HCT116 (cell line): ENCODE measurements at regions not wholly inside any gene's neighbourhood (a gene's known extent, or its start where the extent isn't known, plus 50 kb on each side); places are given as distances from the start of the nearest gene placed in this dataset.

Experiments used
- ATAC-seq: fragments of 200-7000 bp; cut with Tn5 transposase; 2 replicates; pipeline ENCODE4 v1.9.1; 2020; ENCODE audit warnings: mild to moderate bottlenecking, moderate library complexity
- BruUV-seq: library from RNA; stranded (reverse); fragments of 400-500 nt; replicated peaks from 2 replicates; lab custom pipeline; 2021; lab: Mats Ljungman, UMichigan
- CTCF ChIA-PET: fragments of 300-600 bp; sonication (Branson Sonifier 250); formaldehyde crosslinking; loops from one replicate; lab custom pipeline; 2021; ENCODE audit warnings: antibody characterized with exemption; lab: Charles Lee
- POLR2A ChIA-PET: fragments of 300-600, 350-600 bp; sonication (Branson Sonifier 250); formaldehyde crosslinking; loops from one replicate; lab custom pipeline; 2021; ENCODE audit warnings: antibody characterized with exemption; lab: Charles Lee
- RAD21 ChIA-PET, 2 experiments: fragments of 300-600 bp; sonication (Branson Sonifier 250); formaldehyde crosslinking; loops; one replicate each; lab custom pipeline; 2023; ENCODE audit warnings: low total read pairs in 2 of 2; ENCODE audit not compliant: uncharacterized antibody in 2 of 2, unreplicated experiment in 2 of 2, low non-redundant PET in 1 of 2; lab: Charles Lee
- DNase-seq: peaks from one replicate; pipeline ENCODE4 v3.0.0-alpha.2; 2010; ENCODE audit warnings: low read depth, low spot score
- H2AFZ ChIP-seq: fragments of 200-600 bp; shearing (Covaris generic), sonication (generic); 2 replicates; pipeline ENCODE4 v1.6.1; 2017; ENCODE audit warnings: low read depth, mixed run types, mixed read lengths, antibody characterized with exemption, low read length; ENCODE audit not compliant: poor library complexity, severe bottlenecking
- H3K27ac ChIP-seq: 2 replicates; pipeline ENCODE4 v1.5.1; 2012; ENCODE audit warnings: low read depth, low read length
- H3K27me3 ChIP-seq: fragments of 200-600 bp; sonication (generic); 2 replicates; pipeline ENCODE4 v1.6.1; 2016; ENCODE audit warnings: mixed run types, low read length, mixed read lengths; ENCODE audit not compliant: insufficient read depth
- H3K36me3 ChIP-seq, 2 experiments: fragments of 200-500 bp in 1 of 2; fragments of 200-600 bp in 1 of 2; sonication (Bioruptor generic) in 1 of 2; sonication (generic) in 1 of 2; 2 replicates each; pipeline versions ENCODE4 v1.5.1 to v1.6.1; 2014 to 2016; ENCODE audit warnings: low read length in 2 of 2, inconsistent platforms in 1 of 2, mixed read lengths in 1 of 2, mixed run types in 1 of 2; ENCODE audit not compliant: insufficient read depth in 2 of 2, control insufficient read depth in 1 of 2
- H3K4me1 ChIP-seq, 2 experiments: fragments of 200-600 bp in 1 of 2; sonication (generic) in 1 of 2; 2 replicates each; pipeline versions ENCODE4 v1.5.1 to v1.6.1; 2012 to 2017; ENCODE audit warnings: low read length in 2 of 2, inconsistent platforms in 1 of 2, mild to moderate bottlenecking in 1 of 2, mixed read lengths in 1 of 2, mixed run types in 1 of 2, moderate library complexity in 1 of 2; ENCODE audit not compliant: insufficient read depth in 2 of 2, control insufficient read depth in 1 of 2
- H3K4me2 ChIP-seq: fragments of 200-600 bp; sonication (generic); 2 replicates; pipeline ENCODE4 v1.6.1; 2017; ENCODE audit warnings: mixed run types, low read length, mixed read lengths
- H3K4me3 ChIP-seq, 2 experiments: fragments of 200-600 bp in 1 of 2; sonication (generic) in 1 of 2; replicated peaks in 1 of 2; 2 replicates each; pipeline ENCODE4 v1.5.1; 2011 to 2016; ENCODE audit warnings: low read length in 2 of 2, control low read depth in 1 of 2, low read depth in 1 of 2, mild to moderate bottlenecking in 1 of 2, mixed read lengths in 1 of 2, mixed run types in 1 of 2
- H3K79me2 ChIP-seq: fragments of 200-600 bp; sonication (generic); 2 replicates; pipeline ENCODE4 v1.6.1; 2017; ENCODE audit warnings: mild to moderate bottlenecking, mixed run types, low read length, moderate library complexity, mixed read lengths; ENCODE audit not compliant: insufficient read depth
- H3K9ac ChIP-seq: fragments of 200-600 bp; sonication (generic); 2 replicates; pipeline ENCODE4 v1.6.1; 2016; ENCODE audit warnings: low read length, mixed read lengths
- H3K9me2 ChIP-seq: fragments of 200-600 bp; sonication (generic), shearing (Covaris generic); 2 replicates; pipeline ENCODE4 v1.6.1; 2017; ENCODE audit warnings: mixed run types, mild to moderate bottlenecking, moderate library complexity; ENCODE audit not compliant: insufficient read depth
- H3K9me3 ChIP-seq, 2 experiments: fragments of 200-500 bp in 1 of 2; fragments of 200-600 bp in 1 of 2; sonication (Bioruptor generic) in 1 of 2; sonication (generic) in 1 of 2; 2 replicates each; pipeline ENCODE4 v1.6.1; 2014 to 2017; ENCODE audit warnings: low read length in 2 of 2, mixed read lengths in 2 of 2, inconsistent platforms in 1 of 2, low read depth in 1 of 2, mild to moderate bottlenecking in 1 of 2, mixed run types in 1 of 2, moderate library complexity in 1 of 2; ENCODE audit not compliant: control insufficient read depth in 1 of 2, insufficient read depth in 1 of 2
- H4K20me1 ChIP-seq: fragments of 200-600 bp; sonication (generic), shearing (Covaris generic); 2 replicates; pipeline ENCODE4 v1.6.1; 2017; ENCODE audit warnings: mixed run types, mild to moderate bottlenecking, moderate library complexity; ENCODE audit not compliant: insufficient read depth
- CEBPB ChIP-seq: IDR thresholded peaks from 2 replicates; pipeline ENCODE4 v1.6.1; 2012; ENCODE audit warnings: low read depth
- CTCF ChIP-seq, 3 experiments: fragments of 200-600 bp in 1 of 3; sonication (generic) in 1 of 3; IDR thresholded peaks in 2 of 3; conservative IDR thresholded peaks in 1 of 3; 2 replicates each; pipeline ENCODE4 v1.5.1; 2012 to 2017; ENCODE audit warnings: low read depth in 2 of 3, low read length in 2 of 3, antibody characterized with exemption in 1 of 3, borderline replicate concordance in 1 of 3, control low read depth in 1 of 3, mild to moderate bottlenecking in 1 of 3, mixed read lengths in 1 of 3, mixed run types in 1 of 3, moderate library complexity in 1 of 3; ENCODE audit not compliant: insufficient read depth in 1 of 3
- EGR1 ChIP-seq: IDR thresholded peaks from 2 replicates; pipeline ENCODE4 v1.6.1; 2012; ENCODE audit warnings: low read depth
- ELF1 ChIP-seq: IDR thresholded peaks from 2 replicates; pipeline ENCODE4 v1.6.1; 2012; ENCODE audit warnings: low read depth, borderline replicate concordance
- EZH2 ChIP-seq: fragments of 200-600 bp; sonication (generic); IDR thresholded peaks from 2 replicates; pipeline ENCODE4 v1.6.1; 2017; ENCODE audit warnings: antibody characterized with exemption, mixed run types
- FOSL1 ChIP-seq: IDR thresholded peaks from 2 replicates; pipeline ENCODE4 v1.6.1; 2012; ENCODE audit warnings: low read depth
- RAD21 ChIP-seq: IDR thresholded peaks from 2 replicates; pipeline ENCODE4 v1.6.1; 2012; ENCODE audit warnings: low read depth, mild to moderate bottlenecking
- REST ChIP-seq: IDR thresholded peaks from 2 replicates; pipeline ENCODE4 v1.6.1; 2012; ENCODE audit warnings: low read depth
- SIN3A ChIP-seq: IDR thresholded peaks from 2 replicates; pipeline ENCODE4 v1.6.1; 2012; ENCODE audit warnings: low read depth
- SP1 ChIP-seq: IDR thresholded peaks from 2 replicates; pipeline ENCODE4 v1.6.1; 2012; ENCODE audit warnings: low read depth
- YY1 ChIP-seq: IDR thresholded peaks from 2 replicates; pipeline ENCODE4 v1.6.1; 2011; ENCODE audit warnings: low read length, low read depth, moderate library complexity, mild to moderate bottlenecking; ENCODE audit not compliant: insufficient replicate concordance; ENCODE audit errors: extremely low read depth
- ZFX ChIP-seq: fragments of 450-650 bp; IDR thresholded peaks from 2 replicates; pipeline ENCODE4 v1.6.1; 2017
- ZNF274 ChIP-seq: fragments of 200-500 bp; sonication (Bioruptor generic); IDR thresholded peaks from 2 replicates; pipeline ENCODE4 v1.6.1; 2014; ENCODE audit warnings: mild to moderate bottlenecking, low read depth, low read length, inconsistent platforms
- intact Hi-C: fragments of 100-400 bp; cut with micrococcal nuclease; formaldehyde crosslinking; loops from 2 replicates; pipeline ENCODE4 v1.10.0; 2022

- Histone ChIP-seq H3K4me2 (no peak overlapping the region), H3K36me3 (no peaks in the 10 kb centered on the region), H2AFZ (no peak overlapping the region), H4K20me1 (no peaks in the 10 kb centered on the region), H3K27ac (no peak overlapping the region), H3K4me1 (no peaks in the 10 kb centered on the region), H3K9me3 (no peaks in the 10 kb centered on the region; a peak in 1 of 4 replicates), H3K9ac (no peak overlapping the region), H3K9me2 (no peaks in the 10 kb centered on the region), H3K79me2 (no peaks in the 10 kb centered on the region), H3K27me3 (no peaks in the 10 kb centered on the region), H3K4me3 (no peak overlapping the region)
- RAD21 ChIA-PET: no interaction called here
- CTCF ChIA-PET: no interaction called here
- DNase-seq (no peak), ATAC-seq (no peak)
- no TSS peak for BruUV-seq
- TF ChIP-seq CEBPB (no peak), ZNF274 (no peak), CTCF (IDR thresholded peaks at IDR 0.05 in 2 of 3, conservative IDR thresholded peaks at IDR 0.05 in 1 of 3; ENCODE audit: borderline replicate concordance in 1 of 3, insufficient read depth in 1 of 3, low read depth in 2 of 3, low read length in 2 of 3) (no peak), RAD21 (no peak), ELF1 (no peak), SIN3A (no peak), SP1 (no peak), REST (no peak), EZH2 (no peak), EGR1 (no peak), ZFX (no peak), FOSL1 (no peak), YY1 (no peak)
- intact Hi-C loops: no loop called here
- POLR2A ChIA-PET: no interaction called here
Measured at GRCh38 chrX:35622040-35622439, 176.1 kb upstream of the MAGEB16 start.
